Stimulated activated effector memory CD8-positive, alpha-beta T cell treated with anti-CD3 and anti-CD28 coated beads, Interleukin-12 subunit alpha, Interleukin-12 subunit beta, amount 100 ng/mL, for 72 hours (primary cell): ENCODE measurements at regions not wholly inside any gene's neighbourhood (a gene's known extent, or its start where the extent isn't known, plus 50 kb on each side); places are given as distances from the start of the nearest gene placed in this dataset.

Source experiments
- ATAC-seq: fragments of 150-1000 bp; cut with Tn5 transposase; 2 replicates; pipeline ENCODE4 v1.10.0; 2021
- DNase-seq, 2 donors: peaks; one replicate each; pipeline ENCODE4 v3.0.0; 2021 to 2022; ENCODE audit warnings: low spot score in 2 of 2
- H3K27ac Mint-ChIP-seq: one replicate; pipeline ENCODE4 v1.8.0; 2022; ENCODE audit warnings: mild to moderate bottlenecking, mixed read lengths
- H3K36me3 Mint-ChIP-seq: one replicate; pipeline ENCODE4 v1.8.0; 2022; ENCODE audit warnings: mild to moderate bottlenecking, mixed read lengths
- H3K4me1 Mint-ChIP-seq: one replicate; pipeline ENCODE4 v1.8.0; 2022; ENCODE audit warnings: mixed read lengths
- H3K4me3 Mint-ChIP-seq: one replicate; pipeline ENCODE4 v1.8.0; 2022; ENCODE audit warnings: mild to moderate bottlenecking, mixed read lengths
- H3K9me3 Mint-ChIP-seq: one replicate; pipeline ENCODE4 v1.8.0; 2022; ENCODE audit warnings: mixed read lengths

DNA sequence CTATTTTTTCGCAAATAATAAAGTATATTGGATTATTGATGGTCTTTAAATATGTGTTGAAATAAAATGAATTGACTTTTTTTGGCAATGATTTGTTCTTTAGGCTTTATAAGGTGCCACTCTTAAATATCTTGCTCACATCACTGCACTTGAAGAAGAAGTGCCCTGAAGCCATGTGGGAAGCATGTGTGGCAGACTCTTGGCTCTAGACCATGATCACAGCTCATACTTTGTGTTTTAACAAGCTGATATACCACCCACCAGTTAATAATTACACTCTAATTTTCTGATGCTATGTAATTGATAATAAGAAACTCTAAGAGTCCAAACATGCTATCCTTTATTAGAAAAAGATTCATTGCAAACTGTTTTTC lies 52.1 kb upstream of the TGFBR2 start:
- no peaks in the 10 kb centered on the region for H3K36me3 Mint-ChIP-seq
- H3K4me3 Mint-ChIP-seq: no peak overlapping the region
- peaks cover 6% of the 10 kb centered on the region for H3K4me1 Mint-ChIP-seq
- no peak overlapping the region for H3K27ac Mint-ChIP-seq
- DNase-seq (no peak), ATAC-seq (no peak)
- no peaks in the 10 kb centered on the region for H3K9me3 Mint-ChIP-seq

DNA sequence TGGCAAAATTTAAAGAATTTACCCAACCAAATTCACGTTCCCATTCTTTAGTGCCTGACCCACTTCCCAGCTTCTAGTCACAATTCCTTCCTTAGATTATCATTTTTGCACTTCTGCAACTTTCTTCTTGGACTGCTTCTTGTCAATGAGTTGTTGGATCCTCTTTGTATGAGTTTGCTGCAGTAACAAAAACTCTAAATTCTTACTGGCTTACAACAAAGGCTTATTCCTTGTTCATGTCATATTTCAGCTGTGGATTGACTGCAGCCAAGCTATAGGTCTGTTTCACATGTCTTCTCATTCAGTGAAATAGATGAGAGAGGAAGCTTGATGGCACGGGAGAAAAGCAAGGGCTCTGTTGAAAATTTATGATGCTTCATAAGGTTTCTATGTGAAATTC lies 50.4 kb upstream of the TGFBR2 start:
- Mint-ChIP-seq H3K4me3 (no peak overlapping the region), H3K9me3 (no peaks in the 10 kb centered on the region), H3K27ac (no peak overlapping the region), H3K4me1 (peaks cover 6% of the 10 kb centered on the region), H3K36me3 (no peaks in the 10 kb centered on the region)
- no peak for DNase-seq
- ATAC-seq: no peak
